ENCODE measurements at regions not wholly inside any gene's neighbourhood (a gene's known extent, or its start where the extent isn't known, plus 50 kb on each side); places are given as distances from the start of the nearest gene placed in this dataset.

DNA sequence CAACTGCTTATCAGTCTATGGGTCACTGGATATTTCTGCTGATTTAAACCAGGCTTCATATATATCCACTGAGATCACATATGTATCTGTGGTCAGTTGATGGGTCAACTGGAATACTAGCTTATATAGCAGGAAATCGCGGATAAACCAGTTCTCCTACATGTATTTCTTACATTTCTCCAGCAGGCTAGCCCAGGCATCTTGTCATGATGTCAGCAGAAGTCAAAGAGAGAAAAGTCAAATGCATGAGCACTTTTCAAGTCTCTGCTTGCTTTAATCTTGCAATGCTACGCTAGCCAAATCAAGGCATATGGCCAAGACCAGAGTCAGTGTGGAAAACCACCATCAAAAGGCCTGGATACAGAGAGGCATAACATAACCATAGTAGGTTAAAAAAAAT is 1008.8 kb upstream of the DIAPH2 start:
- H4K12ac ChIP-seq (ENCODE audit: low read depth, low read length) = no peak overlapping the region
- no peaks in the 10 kb centered on the region for H3K27me3 ChIP-seq (ENCODE audit: insufficient read depth, low read length)
- no peak overlapping the region for H2BK120ac ChIP-seq (ENCODE audit: insufficient read depth, low read length, poor library complexity)
- H3K79me2 ChIP-seq (ENCODE audit: control insufficient read depth, insufficient read depth, low read length, poor library complexity) = no peaks in the 10 kb centered on the region
- H3K14ac ChIP-seq (ENCODE audit: low read length) = no peak overlapping the region
- H3K18ac ChIP-seq (ENCODE audit: low read length) = no peak overlapping the region
- H4K91ac ChIP-seq (ENCODE audit: low read depth, low read length) = no peak overlapping the region
- no peaks in the 10 kb centered on the region for H3K9me3 ChIP-seq (ENCODE audit: insufficient read depth, low read depth, low read length)
- H3K4me3 ChIP-seq (ENCODE audit: low read depth, low read length) = no peak overlapping the region
- H3K27ac ChIP-seq (ENCODE audit: low read depth, low read length) = no peak overlapping the region
- H3K9ac ChIP-seq (ENCODE audit: low read length) = no peak overlapping the region
- H3K36me3 ChIP-seq (ENCODE audit: control insufficient read depth in 1 of 2, insufficient read depth in 2 of 2, low read length in 2 of 2) = no peaks in the 10 kb centered on the region
- H3K79me1 ChIP-seq (ENCODE audit: low read length) = no peaks in the 10 kb centered on the region
- H2BK5ac ChIP-seq (ENCODE audit: low read depth, low read length, poor library complexity) = no peak overlapping the region
- no peak overlapping the region for H3K4me2 ChIP-seq (ENCODE audit: low read length)
- no peak overlapping the region for H3K23ac ChIP-seq (ENCODE audit: low read length)
- no peak overlapping the region for H2AK5ac ChIP-seq (ENCODE audit: low read length)
- H3K4me1 ChIP-seq (ENCODE audit: control insufficient read depth in 1 of 2, insufficient read depth in 2 of 2, low read length in 2 of 2) = no peaks in the 10 kb centered on the region
- WGBS (ENCODE audit: extremely low coverage, insufficient coverage, insufficient read length) = no CpG with 5 or more reads among the region's 3 CpGs
- no peak for DNase-seq
- no peak overlapping the region for H3K4ac ChIP-seq (ENCODE audit: low read depth, low read length)
- no peak overlapping the region for H2AFZ ChIP-seq (ENCODE audit: insufficient read depth, low read length, poor library complexity)
- no peak overlapping the region for H2BK12ac ChIP-seq (ENCODE audit: low read length)
- H4K8ac ChIP-seq (ENCODE audit: low read depth, low read length) = no peak overlapping the region

- H4K12ac ChIP-seq (ENCODE audit: low read depth, low read length) = no peak overlapping the region
- no peak overlapping the region for H3K14ac ChIP-seq (ENCODE audit: low read length)
- no peak overlapping the region for H3K18ac ChIP-seq (ENCODE audit: low read length)
- H3K9me3 ChIP-seq (ENCODE audit: insufficient read depth, low read depth, low read length) = no peaks in the 10 kb centered on the region
- H3K4me3 ChIP-seq (ENCODE audit: low read depth, low read length) = no peak overlapping the region
- H3K79me1 ChIP-seq (ENCODE audit: low read length) = no peaks in the 10 kb centered on the region
- WGBS (ENCODE audit: extremely low coverage, insufficient coverage, insufficient read length) = no CpG with 5 or more reads among the region's 4 CpGs
- no peak overlapping the region for H3K4me2 ChIP-seq (ENCODE audit: low read length)
- no peaks in the 10 kb centered on the region for H3K4me1 ChIP-seq (ENCODE audit: control insufficient read depth in 1 of 2, insufficient read depth in 2 of 2, low read length in 2 of 2)
- no peaks in the 10 kb centered on the region for H3K79me2 ChIP-seq (ENCODE audit: control insufficient read depth, insufficient read depth, low read length, poor library complexity)
- no peaks in the 10 kb centered on the region for H3K27me3 ChIP-seq (ENCODE audit: insufficient read depth, low read length)
- H2AK5ac ChIP-seq (ENCODE audit: low read length) = no peak overlapping the region
- H2BK5ac ChIP-seq (ENCODE audit: low read depth, low read length, poor library complexity) = no peak overlapping the region
- H3K36me3 ChIP-seq (ENCODE audit: control insufficient read depth in 1 of 2, insufficient read depth in 2 of 2, low read length in 2 of 2) = no peaks in the 10 kb centered on the region
- H4K91ac ChIP-seq (ENCODE audit: low read depth, low read length) = no peak overlapping the region
- no peak overlapping the region for H3K23ac ChIP-seq (ENCODE audit: low read length)
- no peak overlapping the region for H2BK12ac ChIP-seq (ENCODE audit: low read length)
- no peak overlapping the region for H3K4ac ChIP-seq (ENCODE audit: low read depth, low read length)
- DNase-seq = no peak
- H4K8ac ChIP-seq (ENCODE audit: low read depth, low read length) = no peak overlapping the region
- no peak overlapping the region for H2AFZ ChIP-seq (ENCODE audit: insufficient read depth, low read length, poor library complexity)
- no peak overlapping the region for H3K9ac ChIP-seq (ENCODE audit: low read length)
- no peak overlapping the region for H2BK120ac ChIP-seq (ENCODE audit: insufficient read depth, low read length, poor library complexity)
- no peak overlapping the region for H3K27ac ChIP-seq (ENCODE audit: low read depth, low read length)
These were observed 1006.0 kb upstream of the DIAPH2 start for GRCh38 chrX:95678679-95679078.

GRCh38 chrX:95693365-95693764 is 991.3 kb upstream of the DIAPH2 start:
- Histone ChIP-seq H3K4me2 (ENCODE audit: low read length) (no peak overlapping the region), H3K27ac (ENCODE audit: low read depth, low read length) (no peak overlapping the region), H3K36me3 (ENCODE audit: control insufficient read depth in 1 of 2, insufficient read depth in 2 of 2, low read length in 2 of 2) (no peaks in the 10 kb centered on the region), H3K4me1 (ENCODE audit: control insufficient read depth in 1 of 2, insufficient read depth in 2 of 2, low read length in 2 of 2) (no peaks in the 10 kb centered on the region), H2BK12ac (ENCODE audit: low read length) (no peak overlapping the region), H3K79me2 (ENCODE audit: control insufficient read depth, insufficient read depth, low read length, poor library complexity) (no peaks in the 10 kb centered on the region), H3K18ac (ENCODE audit: low read length) (no peak overlapping the region), H2BK5ac (ENCODE audit: low read depth, low read length, poor library complexity) (no peak overlapping the region), H2AK5ac (ENCODE audit: low read length) (no peak overlapping the region), H4K91ac (ENCODE audit: low read depth, low read length) (no peak overlapping the region), H2AFZ (ENCODE audit: insufficient read depth, low read length, poor library complexity) (no peak overlapping the region), H2BK120ac (ENCODE audit: insufficient read depth, low read length, poor library complexity) (no peak overlapping the region), H3K9me3 (ENCODE audit: insufficient read depth, low read depth, low read length) (no peaks in the 10 kb centered on the region), H3K4me3 (ENCODE audit: low read depth, low read length) (no peak overlapping the region), H4K12ac (ENCODE audit: low read depth, low read length) (no peak overlapping the region), H3K4ac (ENCODE audit: low read depth, low read length) (no peak overlapping the region), H3K79me1 (ENCODE audit: low read length) (no peaks in the 10 kb centered on the region), H3K23ac (ENCODE audit: low read length) (no peak overlapping the region), H4K8ac (ENCODE audit: low read depth, low read length) (no peak overlapping the region), H3K27me3 (ENCODE audit: insufficient read depth, low read length) (no peaks in the 10 kb centered on the region), H3K14ac (ENCODE audit: low read length) (no peak overlapping the region), H3K9ac (ENCODE audit: low read length) (no peak overlapping the region)
- WGBS (ENCODE audit: extremely low coverage, insufficient coverage, insufficient read length) = no CpG with 5 or more reads among the region's 2 CpGs
- DNase-seq = no peak

DNA sequence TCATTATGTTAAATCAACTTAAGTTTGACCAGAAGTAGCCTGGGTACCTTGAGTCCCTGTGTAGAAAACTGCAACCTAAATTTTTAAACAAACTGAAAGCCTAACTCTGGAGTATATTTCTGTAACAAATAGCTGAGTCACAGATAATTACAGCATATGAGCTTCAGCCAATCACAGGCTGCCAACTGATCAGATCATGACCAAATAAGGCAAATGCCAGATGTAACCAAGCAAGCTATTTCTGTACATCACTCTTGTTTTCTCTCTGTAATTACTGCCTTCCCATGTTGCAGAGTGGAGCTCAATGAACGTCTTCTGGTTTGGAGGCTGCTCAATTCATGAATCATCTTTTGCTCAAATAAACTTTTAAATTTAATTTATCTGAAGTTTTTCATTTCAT is 980.9 kb upstream of the DIAPH2 start:
- DNase-seq = no peak
- no peak overlapping the region for H2BK12ac ChIP-seq (ENCODE audit: low read length)
- H3K4me2 ChIP-seq (ENCODE audit: low read length) = no peak overlapping the region

More for the DNA sequence above, 980.9 kb upstream of the DIAPH2 start:
- H3K23ac ChIP-seq (ENCODE audit: low read length) = no peak overlapping the region
- H2BK120ac ChIP-seq (ENCODE audit: insufficient read depth, low read length, poor library complexity) = no peak overlapping the region
- no peak overlapping the region for H2BK5ac ChIP-seq (ENCODE audit: low read depth, low read length, poor library complexity)
- no peak overlapping the region for H4K8ac ChIP-seq (ENCODE audit: low read depth, low read length)
- no peaks in the 10 kb centered on the region for H3K4me1 ChIP-seq (ENCODE audit: control insufficient read depth in 1 of 2, insufficient read depth in 2 of 2, low read length in 2 of 2)
- WGBS (ENCODE audit: extremely low coverage, insufficient coverage, insufficient read length) = no CpG with 5 or more reads among the region's 1 CpG
- no peak overlapping the region for H3K14ac ChIP-seq (ENCODE audit: low read length)
- H3K27me3 ChIP-seq (ENCODE audit: insufficient read depth, low read length) = no peaks in the 10 kb centered on the region
- H4K12ac ChIP-seq (ENCODE audit: low read depth, low read length) = no peak overlapping the region
- H3K36me3 ChIP-seq (ENCODE audit: control insufficient read depth in 1 of 2, insufficient read depth in 2 of 2, low read length in 2 of 2) = no peaks in the 10 kb centered on the region
- H2AFZ ChIP-seq (ENCODE audit: insufficient read depth, low read length, poor library complexity) = no peak overlapping the region
- no peaks in the 10 kb centered on the region for H3K79me1 ChIP-seq (ENCODE audit: low read length)
- no peak overlapping the region for H3K9ac ChIP-seq (ENCODE audit: low read length)
- no peak overlapping the region for H3K4me3 ChIP-seq (ENCODE audit: low read depth, low read length)
- no peak overlapping the region for H3K27ac ChIP-seq (ENCODE audit: low read depth, low read length)
- H3K9me3 ChIP-seq (ENCODE audit: insufficient read depth, low read depth, low read length) = no peaks in the 10 kb centered on the region
- H3K4ac ChIP-seq (ENCODE audit: low read depth, low read length) = no peak overlapping the region
- H4K91ac ChIP-seq (ENCODE audit: low read depth, low read length) = no peak overlapping the region
- H3K79me2 ChIP-seq (ENCODE audit: control insufficient read depth, insufficient read depth, low read length, poor library complexity) = no peaks in the 10 kb centered on the region
- no peak overlapping the region for H2AK5ac ChIP-seq (ENCODE audit: low read length)
- no peak overlapping the region for H3K18ac ChIP-seq (ENCODE audit: low read length)

Measured in trophoblast cell (in vitro differentiated cells and primary cell).